ENCODE measurements at regions not wholly inside any gene's neighbourhood (a gene's known extent, or its start where the extent isn't known, plus 50 kb on each side); places are given as distances from the start of the nearest gene placed in this dataset.

GRCh38 chr20:40562031-40562430 is 127.0 kb downstream of the MAFB start:
- peak; percentile 38 for DNase-seq
- no peaks in the 10 kb centered on the region for H3K27me3 ChIP-seq (replicated peaks)
- H3K4me3 ChIP-seq (ENCODE audit: low read depth, low read length) = no peak overlapping the region
- no peak overlapping the region for H3K27ac ChIP-seq
- in situ Hi-C loops (cut with HindIII; ENCODE audit: low pct_ligation_motif_present, low sequenced_read_pairs) = no loop called here
- TF ChIP-seq CTCF (IDR thresholded peaks at IDR 0.05; ENCODE audit: low read depth, low read length, missing control alignments) = no peak
- no peaks in the 10 kb centered on the region for H3K36me3 ChIP-seq (replicated peaks)

- no peak for DNase-seq
- H3K27ac ChIP-seq = no peak overlapping the region
- no peaks in the 10 kb centered on the region for H3K27me3 ChIP-seq (replicated peaks)
- H3K4me3 ChIP-seq (ENCODE audit: low read depth, low read length) = no peak overlapping the region
- H3K36me3 ChIP-seq (replicated peaks) = no peaks in the 10 kb centered on the region
- in situ Hi-C loops (cut with HindIII; ENCODE audit: low pct_ligation_motif_present, low sequenced_read_pairs) = no loop called here
- TF ChIP-seq CTCF (IDR thresholded peaks at IDR 0.05; ENCODE audit: low read depth, low read length, missing control alignments) = no peak
Observed at GRCh38 chr20:40561187-40561586, 127.8 kb downstream of the MAFB start.

GRCh38 chr20:40558212-40558611 is 130.8 kb downstream of the MAFB start:
- no peak overlapping the region for H3K4me3 ChIP-seq (ENCODE audit: low read depth, low read length)
- no peaks in the 10 kb centered on the region for H3K36me3 ChIP-seq (replicated peaks)
- no peak for DNase-seq
- in situ Hi-C loops (cut with HindIII; ENCODE audit: low pct_ligation_motif_present, low sequenced_read_pairs) = no loop called here
- no peak overlapping the region for H3K27ac ChIP-seq
- no peaks in the 10 kb centered on the region for H3K27me3 ChIP-seq (replicated peaks)
- no peak for TF ChIP-seq CTCF (IDR thresholded peaks at IDR 0.05; ENCODE audit: low read depth, low read length, missing control alignments)

GRCh38 chr20:40551125-40551530 is 137.9 kb downstream of the MAFB start:
- no peak overlapping the region for H3K4me3 ChIP-seq (ENCODE audit: low read depth, low read length)
- DNase-seq = no peak
- in situ Hi-C loops (cut with HindIII; ENCODE audit: low pct_ligation_motif_present, low sequenced_read_pairs) = no loop called here
- TF ChIP-seq CTCF (IDR thresholded peaks at IDR 0.05; ENCODE audit: low read depth, low read length, missing control alignments) = no peak
- H3K27ac ChIP-seq = no peak overlapping the region
- H3K36me3 ChIP-seq (replicated peaks) = no peaks in the 10 kb centered on the region
- H3K27me3 ChIP-seq (replicated peaks) = no peaks in the 10 kb centered on the region

GRCh38 chr20:40547483-40548091 is 141.4 kb downstream of the MAFB start:
- no peaks in the 10 kb centered on the region for H3K27me3 ChIP-seq (replicated peaks)
- DNase-seq = no peak
- H3K36me3 ChIP-seq (replicated peaks) = no peaks in the 10 kb centered on the region
- in situ Hi-C loops (cut with HindIII; ENCODE audit: low pct_ligation_motif_present, low sequenced_read_pairs) = no loop called here
- no peak overlapping the region for H3K27ac ChIP-seq
- no peak for TF ChIP-seq CTCF (IDR thresholded peaks at IDR 0.05; ENCODE audit: low read depth, low read length, missing control alignments)
- no peak overlapping the region for H3K4me3 ChIP-seq (ENCODE audit: low read depth, low read length)

GRCh38 chr20:40545478-40545877 is 143.6 kb downstream of the MAFB start:
- no peak overlapping the region for H3K4me3 ChIP-seq (ENCODE audit: low read depth, low read length)
- no peaks in the 10 kb centered on the region for H3K36me3 ChIP-seq (replicated peaks)
- in situ Hi-C loops (cut with HindIII; ENCODE audit: low pct_ligation_motif_present, low sequenced_read_pairs) = no loop called here
- TF ChIP-seq CTCF (IDR thresholded peaks at IDR 0.05; ENCODE audit: low read depth, low read length, missing control alignments) = no peak
- no peak overlapping the region for H3K27ac ChIP-seq
- H3K27me3 ChIP-seq (replicated peaks) = no peaks in the 10 kb centered on the region
- no peak for DNase-seq
